Gastroesophageal sphincter (tissue), 3 donors: ENCODE measurements at regions not wholly inside any gene's neighbourhood (a gene's known extent, or its start where the extent isn't known, plus 50 kb on each side); places are given as distances from the start of the nearest gene placed in this dataset.
"Not testable (repeated sequence)": the region's sequence is repeated elsewhere in the genome, so short reads cannot be mapped to it uniquely, and the experiment has no call there.

Source experiments
- CTCF ChIP-seq, 4 experiments: fragments of 200-600 bp in 2 of 4; fragments of 450-650 bp in 2 of 4; sonication (generic) in 1 of 4; IDR thresholded peaks; one replicate each; pipeline ENCODE4 v1.5.1; 2017 to 2019; ENCODE audit warnings: antibody characterized with exemption in 4 of 4, mild to moderate bottlenecking in 2 of 4, moderate library complexity in 2 of 4
- EP300 ChIP-seq: sonication (generic); formaldehyde crosslinking; IDR thresholded peaks from one replicate; pipeline ENCODE4 v1.6.1; 2017; ENCODE audit warnings: antibody characterized with exemption, mild to moderate bottlenecking
- POLR2A ChIP-seq, 2 donors: fragments of 450-650 bp; IDR thresholded peaks; one replicate each; pipeline ENCODE4 v1.6.1; 2017; ENCODE audit warnings: antibody characterized with exemption in 2 of 2, mild to moderate bottlenecking in 2 of 2, moderate library complexity in 1 of 2
- POLR2AphosphoS5 ChIP-seq: sonication (generic); formaldehyde crosslinking; IDR thresholded peaks from one replicate; pipeline ENCODE4 v1.6.1; 2017; ENCODE audit warnings: antibody characterized with exemption

DNA sequence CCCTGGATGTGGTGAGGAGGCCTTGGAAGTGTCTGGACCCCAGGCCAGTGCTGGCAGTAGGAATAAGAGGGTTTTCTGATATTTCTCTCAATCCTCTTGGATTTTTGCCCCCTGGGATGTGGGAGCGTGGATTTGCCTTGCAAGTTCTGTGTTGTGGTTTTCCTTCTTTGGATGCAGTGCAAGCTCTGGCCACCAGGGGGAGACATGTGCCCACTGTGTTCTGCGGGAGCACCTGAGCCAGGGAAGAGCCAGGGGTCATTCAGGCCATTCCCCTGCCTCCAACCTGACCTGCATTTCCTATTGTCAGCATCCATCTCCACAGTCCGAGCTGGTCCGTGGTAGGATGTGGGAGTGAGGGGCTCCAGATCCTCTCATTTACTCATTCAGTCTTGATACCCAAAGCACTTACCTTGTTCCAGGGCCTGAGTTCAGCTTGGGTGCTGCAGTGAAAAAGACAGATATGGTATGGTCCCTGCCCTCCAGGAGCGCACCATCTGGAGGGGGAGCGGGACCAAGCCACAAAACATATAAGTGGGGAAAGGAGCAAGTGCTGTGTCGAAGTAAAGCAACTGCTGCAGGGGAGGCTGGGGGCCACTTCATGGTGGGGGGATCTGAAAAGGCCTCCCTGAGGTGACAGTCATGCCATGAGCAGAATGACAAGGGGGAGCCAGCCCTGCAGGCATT, 82.1 kb downstream of the LIMS4 start:
- TF ChIP-seq EP300; POLR2AphosphoS5; POLR2A (IDR thresholded peaks at IDR 0.05): not testable (repeated sequence)
- TF ChIP-seq CTCF (IDR thresholded peaks at IDR 0.05) = peak in 1 of 4 experiments; percentile 15
